GM18907 (cell line): ENCODE measurements at regions not wholly inside any gene's neighbourhood (a gene's known extent, or its start where the extent isn't known, plus 50 kb on each side); places are given as distances from the start of the nearest gene placed in this dataset.
"Not testable (repeated sequence)": the region's sequence is repeated elsewhere in the genome, so short reads cannot be mapped to it uniquely, and the experiment has no call there.

Experiments used
- ATAC-seq: cut with Tn5 transposase; IDR thresholded peaks from one replicate; pipeline ENCODE4 v1.9.1; 2021; ENCODE audit warnings: mild to moderate bottlenecking, moderate library complexity; ENCODE audit not compliant: unreplicated experiment

- no peak for ATAC-seq
Measured at GRCh38 chr9:111094958-111095357, 56.7 kb upstream of the LPAR1 start.

- no peak for ATAC-seq
Measured at GRCh38 chr9:111094433-111094924, 56.2 kb upstream of the LPAR1 start.

DNA sequence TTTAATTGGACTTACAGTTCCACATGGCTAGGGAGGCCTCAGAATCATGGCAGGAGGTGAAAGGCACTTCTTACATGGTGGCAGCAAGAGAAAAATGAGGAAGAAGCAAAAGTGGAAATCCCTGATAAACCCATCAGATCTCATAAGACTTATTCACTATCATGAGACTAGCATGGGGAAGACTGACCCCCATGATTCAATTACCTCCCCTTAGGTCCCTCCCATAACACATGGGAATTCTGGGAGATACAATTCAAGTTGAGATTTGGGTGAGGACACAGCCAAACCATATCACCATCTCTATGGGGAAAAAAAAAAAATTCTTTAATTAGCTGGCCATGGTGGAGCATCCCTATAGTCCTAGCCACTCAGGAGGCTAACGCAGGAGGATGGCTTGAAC, 53.9 kb upstream of the LPAR1 start:
- ATAC-seq = not testable (repeated sequence)
